SK-N-SH (cell line): ENCODE measurements at regions not wholly inside any gene's neighbourhood (a gene's known extent, or its start where the extent isn't known, plus 50 kb on each side); places are given as distances from the start of the nearest gene placed in this dataset.

Experiments used
- CTCF ChIA-PET: fragments of 300-600, 350-600 bp; formaldehyde crosslinking; extraction: SDS; loops from one replicate; lab custom pipeline; 2021; lab: Yijun Ruan, JAX
- POLR2A ChIA-PET: fragments of 350-600 bp; sonication (Branson Sonifier 250); formaldehyde crosslinking; extraction: SDS; loops from one replicate; lab custom pipeline; 2020; ENCODE audit warnings: antibody characterized with exemption, inconsistent platforms; lab: Yijun Ruan, JAX
- DNase-seq: peaks from one replicate; pipeline ENCODE4 v3.0.0; 2012
- H2AFZ ChIP-seq: fragments of 200-600 bp; sonication (generic); 2 replicates; pipeline ENCODE4 v1.8.1; 2016; ENCODE audit warnings: antibody characterized with exemption, mild to moderate bottlenecking, low read depth
- H3F3A ChIP-seq: fragments of 200-600 bp; sonication (generic); replicated peaks from 2 replicates; pipeline ENCODE3; 2016; ENCODE audit warnings: antibody characterized with exemption, mild to moderate bottlenecking; ENCODE audit not compliant: insufficient read depth
- H3K27ac ChIP-seq, 2 experiments: fragments of 200-500 bp in 1 of 2; fragments of 200-600 bp in 1 of 2; sonication (Bioruptor generic) in 1 of 2; sonication (generic), shearing (Covaris generic) in 1 of 2; 2 replicates each; pipeline versions ENCODE4 v1.5.1 to v1.6.1; 2014 to 2016; ENCODE audit warnings: low read depth in 2 of 2, inconsistent platforms in 1 of 2, low read length in 1 of 2, mild to moderate bottlenecking in 1 of 2, mixed read lengths in 1 of 2
- H3K27me3 ChIP-seq: fragments of 200-600 bp; sonication (generic), shearing (Covaris generic); 2 replicates; pipeline ENCODE4 v1.6.1; 2016; ENCODE audit warnings: mixed run types; ENCODE audit not compliant: insufficient read depth
- H3K36me3 ChIP-seq, 2 experiments: fragments of 200-500 bp in 1 of 2; fragments of 200-600 bp in 1 of 2; sonication (Bioruptor generic) in 1 of 2; sonication (generic) in 1 of 2; replicated peaks in 1 of 2; 2 replicates each; pipeline versions ENCODE3 to v1.5.1; 2014 to 2016; ENCODE audit warnings: low read length in 1 of 2, mild to moderate bottlenecking in 1 of 2; ENCODE audit not compliant: insufficient read depth in 2 of 2, control insufficient read depth in 1 of 2
- H3K4me1 ChIP-seq, 2 experiments: fragments of 200-500 bp in 1 of 2; fragments of 200-600 bp in 1 of 2; sonication (Bioruptor generic) in 1 of 2; sonication (generic), shearing (Covaris generic) in 1 of 2; 2 replicates each; pipeline versions ENCODE4 v1.5.1 to v1.6.1; 2014 to 2016; ENCODE audit warnings: low read depth in 1 of 2, low read length in 1 of 2, mixed run types in 1 of 2; ENCODE audit not compliant: insufficient read depth in 2 of 2, control insufficient read depth in 1 of 2
- H3K4me2 ChIP-seq: fragments of 200-600 bp; sonication (generic), shearing (Covaris generic); 2 replicates; pipeline ENCODE4 v1.6.1; 2017; ENCODE audit warnings: mixed run types
- H3K4me3 ChIP-seq, 2 experiments: fragments of 200-500 bp in 1 of 2; fragments of 200-600 bp in 1 of 2; sonication (Bioruptor generic) in 1 of 2; sonication (generic), shearing (Covaris generic) in 1 of 2; 2 replicates each; pipeline versions ENCODE4 v1.5.1 to v1.8.1; 2014 to 2016; ENCODE audit warnings: low read depth in 2 of 2, inconsistent platforms in 1 of 2, low read length in 1 of 2, mild to moderate bottlenecking in 1 of 2, mixed read lengths in 1 of 2, moderate library complexity in 1 of 2
- H3K79me2 ChIP-seq: fragments of 200-600 bp; sonication (generic); 2 replicates; pipeline ENCODE4 v1.8.1; 2017; ENCODE audit warnings: mild to moderate bottlenecking; ENCODE audit not compliant: insufficient read depth
- H3K9ac ChIP-seq: fragments of 200-600 bp; sonication (generic); 2 replicates; pipeline ENCODE4 v1.6.1; 2017; ENCODE audit warnings: mixed run types
- H3K9me2 ChIP-seq: fragments of 200-600 bp; sonication (generic); 2 replicates; pipeline ENCODE4 v1.6.1; 2017; ENCODE audit warnings: mixed run types
- H3K9me3 ChIP-seq: fragments of 200-600 bp; sonication (generic); 2 replicates; pipeline ENCODE4 v1.6.1; 2017; ENCODE audit warnings: mixed run types, mild to moderate bottlenecking, moderate library complexity
- H4K20me1 ChIP-seq: fragments of 200-600 bp; sonication (generic); 2 replicates; pipeline ENCODE4 v1.6.1; 2017; ENCODE audit warnings: mild to moderate bottlenecking, mixed run types; ENCODE audit not compliant: insufficient read depth
- CHD2 ChIP-seq: fragments of 150-350 bp; IDR thresholded peaks from 2 replicates; pipeline ENCODE4 v1.6.1; 2018; ENCODE audit warnings: low read length; ENCODE audit not compliant: partially characterized antibody
- EP300 ChIP-seq, 2 experiments: IDR thresholded peaks; 2 replicates each; pipeline versions ENCODE4 v1.4.0 to v1.6.1; 2012; ENCODE audit warnings: borderline replicate concordance in 1 of 2, low read depth in 1 of 2, low read length in 1 of 2
- EZH2phosphoT487 ChIP-seq: fragments of 200-600 bp; sonication (generic); IDR thresholded peaks from 2 replicates; pipeline ENCODE4 v1.6.1; 2017; ENCODE audit warnings: low read depth, mixed run types, mild to moderate bottlenecking, antibody characterized with exemption, moderate library complexity, borderline replicate concordance
- FOSL2 ChIP-seq: IDR thresholded peaks from 2 replicates; pipeline ENCODE4 v1.4.0; 2012; ENCODE audit warnings: low read depth, mild to moderate bottlenecking, moderate library complexity, borderline replicate concordance
- FOXJ3 ChIP-seq: sonication (generic); formaldehyde crosslinking; IDR thresholded peaks from 2 replicates; pipeline ENCODE4 v1.5.1; 2020; ENCODE audit warnings: mild to moderate bottlenecking, missing genetic modification reagents
- FOXM1 ChIP-seq: IDR thresholded peaks from 2 replicates; pipeline ENCODE4 v1.4.0; 2012; ENCODE audit warnings: low read depth, mild to moderate bottlenecking
- GABPA ChIP-seq: IDR thresholded peaks from 2 replicates; pipeline ENCODE4 v1.4.0; 2012; ENCODE audit warnings: low read depth, mild to moderate bottlenecking
- GATA2 ChIP-seq: sonication (generic); formaldehyde crosslinking; IDR thresholded peaks from 2 replicates; pipeline ENCODE4 v1.5.0; 2020; ENCODE audit warnings: mild to moderate bottlenecking, missing genetic modification reagents
- JUND ChIP-seq: IDR thresholded peaks from 2 replicates; pipeline ENCODE4 v1.4.0; 2012
- MEF2A ChIP-seq: IDR thresholded peaks from 2 replicates; pipeline ENCODE4 v1.4.0; 2012; ENCODE audit warnings: low read depth, borderline replicate concordance
- MXI1 ChIP-seq: IDR thresholded peaks from 2 replicates; pipeline ENCODE4 v1.6.1; 2012; ENCODE audit warnings: mild to moderate bottlenecking, low read depth, low read length, improper control_type of control experiment
- NFIC ChIP-seq: IDR thresholded peaks from 2 replicates; pipeline ENCODE4 v1.4.0; 2012; ENCODE audit warnings: borderline replicate concordance
- NRF1 ChIP-seq: IDR thresholded peaks from 2 replicates; pipeline ENCODE4 v1.6.1; 2012; ENCODE audit warnings: low read depth, mild to moderate bottlenecking, low read length
- PBX3 ChIP-seq: IDR thresholded peaks from 2 replicates; pipeline ENCODE4; 2012
- RAD21 ChIP-seq: IDR thresholded peaks from 2 replicates; pipeline ENCODE4 v1.6.1; 2012; ENCODE audit warnings: mild to moderate bottlenecking, low read length
- RCOR1 ChIP-seq: fragments of 150-350 bp; IDR thresholded peaks from 2 replicates; pipeline ENCODE4 v1.6.1; 2017; ENCODE audit warnings: antibody characterized with exemption, low read length
- RFX5 ChIP-seq: IDR thresholded peaks from 2 replicates; pipeline ENCODE4 v1.6.1; 2012; ENCODE audit warnings: mild to moderate bottlenecking, improper control_type of control experiment, low read length
- RXRA ChIP-seq: IDR thresholded peaks from 2 replicates; pipeline ENCODE4 v1.4.0; 2012; ENCODE audit warnings: low read depth, mild to moderate bottlenecking, borderline replicate concordance
- SIN3A ChIP-seq: IDR thresholded peaks from 2 replicates; pipeline ENCODE4 v1.6.1; 2012; ENCODE audit warnings: low read depth, mild to moderate bottlenecking, low read length, moderate library complexity, borderline replicate concordance
- SMC3 ChIP-seq: IDR thresholded peaks from 2 replicates; pipeline ENCODE4 v1.6.1; 2012; ENCODE audit warnings: low read depth, low read length, improper control_type of control experiment
- TAF1 ChIP-seq: IDR thresholded peaks from 2 replicates; pipeline ENCODE4 v1.6.1; 2012; ENCODE audit warnings: low read depth, mild to moderate bottlenecking, low read length, moderate library complexity, borderline replicate concordance
- TEAD4 ChIP-seq: IDR thresholded peaks from 2 replicates; pipeline ENCODE4 v1.4.0; 2012; ENCODE audit warnings: mild to moderate bottlenecking, borderline replicate concordance; ENCODE audit not compliant: insufficient read depth
- YY1 ChIP-seq: IDR thresholded peaks from 2 replicates; pipeline ENCODE4 v1.4.0; 2012; ENCODE audit warnings: low read depth, mild to moderate bottlenecking
- WGBS: methylation state at CpG from one replicate; pipeline ENCODE4 v1.1.6; 2017; ENCODE audit warnings: low lambda C conversion rate; 5-methylcytosine and 5-hydroxymethylcytosine counted together
- TF ChIP-seq, protein P1 (sequence below): fragments of 200-600 bp; sonication (generic); IDR thresholded peaks from 2 replicates; pipeline ENCODE4 v1.6.1; 2017; ENCODE audit warnings: antibody characterized with exemption, mild to moderate bottlenecking, moderate library complexity
- TF ChIP-seq, protein P2 (sequence below): IDR thresholded peaks from 2 replicates; pipeline ENCODE4 v1.4.0; 2012; ENCODE audit warnings: low read depth
- TF ChIP-seq, protein P3 (sequence below): IDR thresholded peaks from 2 replicates; pipeline ENCODE4 v1.4.0; 2012; ENCODE audit warnings: low read depth, borderline replicate concordance
- TF ChIP-seq, protein P4 (sequence below): fragments of 150-350 bp; IDR thresholded peaks from 2 replicates; pipeline ENCODE4 v1.6.1; 2017; ENCODE audit warnings: antibody characterized with exemption, low read length, low read depth, borderline replicate concordance
- TF ChIP-seq, protein P5 (sequence below): fragments of 150-350 bp; IDR thresholded peaks from 2 replicates; pipeline ENCODE4 v1.6.1; 2016; ENCODE audit warnings: mild to moderate bottlenecking, low read depth, low read length

DNA sequence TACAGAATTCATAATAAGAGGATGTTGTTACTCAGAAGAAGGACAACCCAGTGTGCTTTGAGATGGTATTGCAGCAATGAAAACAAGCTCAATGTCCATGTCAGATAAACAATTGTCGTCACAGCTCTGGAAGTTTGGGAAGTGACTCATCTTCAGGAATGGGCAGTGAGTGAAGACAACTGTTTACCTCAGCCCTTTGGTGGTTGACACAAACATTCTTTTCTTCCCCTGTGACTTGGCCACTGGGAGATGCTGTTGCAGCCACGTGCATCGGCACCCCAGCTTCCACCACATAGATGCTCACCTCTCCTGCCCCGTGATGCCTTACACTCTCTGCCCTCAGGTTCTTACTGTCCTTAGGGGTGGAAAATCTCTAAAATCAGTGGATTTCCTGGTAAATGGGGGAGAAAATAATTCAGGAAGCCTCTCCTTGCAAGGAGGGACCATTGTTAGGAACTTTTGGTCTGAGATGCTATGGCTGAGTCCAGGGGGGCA, 114.1 kb upstream of the GALNT15 start:
- POLR2A ChIA-PET = no interaction called here
- Histone ChIP-seq H3K4me1 (peaks cover 3 to 32% of the 10 kb centered on the region in 2 experiments), H3K4me3 (no peak overlapping the region)
- TF ChIP-seq NFIC (peak; percentile 76; the same call in 1 of the 2 replicates), FOSL2 (peak; percentile 94; the same call in 1 of the 2 replicates), TAF1 (no peak), EZH2phosphoT487 (no peak), NRF1 (no peak), JUND (peak; percentile 95), GABPA (no peak), TEAD4 (peak; percentile 89), FOXJ3 (no peak), SIN3A (0 out of 2 replicates have a peak, but pooled peaks have one; percentile 53), RXRA (peak; percentile 78; the same call in 1 of the 2 replicates), CHD2 (no peak), YY1 (no peak), PBX3 (peak; percentile 83), RFX5 (no peak), MXI1 (no peak), RAD21 (peak; percentile 31; the same call in 1 of the 2 replicates), EP300 (IDR thresholded peaks at IDR 0.05; ENCODE audit: borderline replicate concordance in 1 of 2, low read depth in 1 of 2, low read length in 1 of 2) (peak in 1 of 2 experiments; percentile 92; a peak in 2 of 4 replicates), GATA2 (no peak), RCOR1 (no peak), SMC3 (peak; percentile 56), MEF2A (peak; percentile 47; the same call in 1 of the 2 replicates), FOXM1 (peak; percentile 70; the same call in 1 of the 2 replicates)
- TF ChIP-seq, protein P1, sequence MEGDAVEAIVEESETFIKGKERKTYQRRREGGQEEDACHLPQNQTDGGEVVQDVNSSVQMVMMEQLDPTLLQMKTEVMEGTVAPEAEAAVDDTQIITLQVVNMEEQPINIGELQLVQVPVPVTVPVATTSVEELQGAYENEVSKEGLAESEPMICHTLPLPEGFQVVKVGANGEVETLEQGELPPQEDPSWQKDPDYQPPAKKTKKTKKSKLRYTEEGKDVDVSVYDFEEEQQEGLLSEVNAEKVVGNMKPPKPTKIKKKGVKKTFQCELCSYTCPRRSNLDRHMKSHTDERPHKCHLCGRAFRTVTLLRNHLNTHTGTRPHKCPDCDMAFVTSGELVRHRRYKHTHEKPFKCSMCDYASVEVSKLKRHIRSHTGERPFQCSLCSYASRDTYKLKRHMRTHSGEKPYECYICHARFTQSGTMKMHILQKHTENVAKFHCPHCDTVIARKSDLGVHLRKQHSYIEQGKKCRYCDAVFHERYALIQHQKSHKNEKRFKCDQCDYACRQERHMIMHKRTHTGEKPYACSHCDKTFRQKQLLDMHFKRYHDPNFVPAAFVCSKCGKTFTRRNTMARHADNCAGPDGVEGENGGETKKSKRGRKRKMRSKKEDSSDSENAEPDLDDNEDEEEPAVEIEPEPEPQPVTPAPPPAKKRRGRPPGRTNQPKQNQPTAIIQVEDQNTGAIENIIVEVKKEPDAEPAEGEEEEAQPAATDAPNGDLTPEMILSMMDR = peak; percentile 49
- TF ChIP-seq, protein P2, sequence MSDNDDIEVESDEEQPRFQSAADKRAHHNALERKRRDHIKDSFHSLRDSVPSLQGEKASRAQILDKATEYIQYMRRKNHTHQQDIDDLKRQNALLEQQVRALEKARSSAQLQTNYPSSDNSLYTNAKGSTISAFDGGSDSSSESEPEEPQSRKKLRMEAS = peak; percentile 97
- TF ChIP-seq, protein P3, sequence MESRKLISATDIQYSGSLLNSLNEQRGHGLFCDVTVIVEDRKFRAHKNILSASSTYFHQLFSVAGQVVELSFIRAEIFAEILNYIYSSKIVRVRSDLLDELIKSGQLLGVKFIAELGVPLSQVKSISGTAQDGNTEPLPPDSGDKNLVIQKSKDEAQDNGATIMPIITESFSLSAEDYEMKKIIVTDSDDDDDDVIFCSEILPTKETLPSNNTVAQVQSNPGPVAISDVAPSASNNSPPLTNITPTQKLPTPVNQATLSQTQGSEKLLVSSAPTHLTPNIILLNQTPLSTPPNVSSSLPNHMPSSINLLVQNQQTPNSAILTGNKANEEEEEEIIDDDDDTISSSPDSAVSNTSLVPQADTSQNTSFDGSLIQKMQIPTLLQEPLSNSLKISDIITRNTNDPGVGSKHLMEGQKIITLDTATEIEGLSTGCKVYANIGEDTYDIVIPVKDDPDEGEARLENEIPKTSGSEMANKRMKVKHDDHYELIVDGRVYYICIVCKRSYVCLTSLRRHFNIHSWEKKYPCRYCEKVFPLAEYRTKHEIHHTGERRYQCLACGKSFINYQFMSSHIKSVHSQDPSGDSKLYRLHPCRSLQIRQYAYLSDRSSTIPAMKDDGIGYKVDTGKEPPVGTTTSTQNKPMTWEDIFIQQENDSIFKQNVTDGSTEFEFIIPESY = peak; percentile 76; the same call in 1 of the 2 replicates
- TF ChIP-seq, protein P4, sequence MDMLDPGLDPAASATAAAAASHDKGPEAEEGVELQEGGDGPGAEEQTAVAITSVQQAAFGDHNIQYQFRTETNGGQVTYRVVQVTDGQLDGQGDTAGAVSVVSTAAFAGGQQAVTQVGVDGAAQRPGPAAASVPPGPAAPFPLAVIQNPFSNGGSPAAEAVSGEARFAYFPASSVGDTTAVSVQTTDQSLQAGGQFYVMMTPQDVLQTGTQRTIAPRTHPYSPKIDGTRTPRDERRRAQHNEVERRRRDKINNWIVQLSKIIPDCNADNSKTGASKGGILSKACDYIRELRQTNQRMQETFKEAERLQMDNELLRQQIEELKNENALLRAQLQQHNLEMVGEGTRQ = no peak
- TF ChIP-seq, protein P5, sequence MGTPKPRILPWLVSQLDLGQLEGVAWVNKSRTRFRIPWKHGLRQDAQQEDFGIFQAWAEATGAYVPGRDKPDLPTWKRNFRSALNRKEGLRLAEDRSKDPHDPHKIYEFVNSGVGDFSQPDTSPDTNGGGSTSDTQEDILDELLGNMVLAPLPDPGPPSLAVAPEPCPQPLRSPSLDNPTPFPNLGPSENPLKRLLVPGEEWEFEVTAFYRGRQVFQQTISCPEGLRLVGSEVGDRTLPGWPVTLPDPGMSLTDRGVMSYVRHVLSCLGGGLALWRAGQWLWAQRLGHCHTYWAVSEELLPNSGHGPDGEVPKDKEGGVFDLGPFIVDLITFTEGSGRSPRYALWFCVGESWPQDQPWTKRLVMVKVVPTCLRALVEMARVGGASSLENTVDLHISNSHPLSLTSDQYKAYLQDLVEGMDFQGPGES = no peak

More for the DNA sequence above, 114.1 kb upstream of the GALNT15 start:
- peak overlapping the region; percentile 71 for H3K4me2 ChIP-seq
- no peaks in the 10 kb centered on the region for H3K27me3 ChIP-seq
- H3K9me2 ChIP-seq = no peaks in the 10 kb centered on the region
- no peaks in the 10 kb centered on the region for H3K9me3 ChIP-seq
- no peaks in the 10 kb centered on the region for H3K36me3 ChIP-seq
- no peak overlapping the region for H2AFZ ChIP-seq
- CTCF ChIA-PET = interaction anchor here (1.1 to 4.6 kb wide), 4 partner anchors 10 to 118 kb away, joined by 3 to 37 read pairs (median 8); no protein-coding TSS in a partner anchor
- H3K27ac ChIP-seq = peak overlapping the region; percentile 1 to 99; a peak in 3 of 4 replicates
- peak overlapping the region; percentile 92 for H3K9ac ChIP-seq
- no peaks in the 10 kb centered on the region for H4K20me1 ChIP-seq
- no peaks in the 10 kb centered on the region for H3K79me2 ChIP-seq
- no peak for DNase-seq
- H3F3A ChIP-seq = peaks cover 42% of the 10 kb centered on the region
- 21% methylated on average over 4 of the region's 4 CpGs for WGBS
